ENCODE measurements at regions not wholly inside any gene's neighbourhood (a gene's known extent, or its start where the extent isn't known, plus 50 kb on each side); places are given as distances from the start of the nearest gene placed in this dataset.

- ChIA-PET POLR2A (no interaction called here), CTCF (no interaction called here)
- Histone ChIP-seq H3K27me3 (ENCODE audit: control insufficient read depth, insufficient read depth, low read length) (peaks cover 6% of the 10 kb centered on the region), H3K4me3 (ENCODE audit: low read depth, low read length) (no peak overlapping the region), H3K9me3 (ENCODE audit: control insufficient read depth, insufficient read depth, low read length) (no peaks in the 10 kb centered on the region), H3K27ac (ENCODE audit: low read depth, low read length) (no peak overlapping the region)
- no peak for TF ChIP-seq CTCF (IDR thresholded peaks at IDR 0.05; ENCODE audit: low read depth, low read length)
- DNase-seq (ENCODE audit: low read depth, low spot score), result no peak
Observed at GRCh38 chr12:116673681-116674111, 64.2 kb downstream of the SPRING1 start.

GRCh38 chr12:116672842-116673516, 64.9 kb downstream of the SPRING1 start:
- TF ChIP-seq CTCF (IDR thresholded peaks at IDR 0.05; ENCODE audit: low read depth, low read length), result no peak
- Histone ChIP-seq H3K27ac (ENCODE audit: low read depth, low read length) (no peak overlapping the region), H3K9me3 (ENCODE audit: control insufficient read depth, insufficient read depth, low read length) (no peaks in the 10 kb centered on the region), H3K4me3 (ENCODE audit: low read depth, low read length) (no peak overlapping the region), H3K27me3 (ENCODE audit: control insufficient read depth, insufficient read depth, low read length) (peaks cover 6% of the 10 kb centered on the region)
- no peak for DNase-seq (ENCODE audit: low read depth, low spot score)
- CTCF ChIA-PET, result no interaction called here
- POLR2A ChIA-PET, result no interaction called here

- Histone ChIP-seq H3K9me3 (ENCODE audit: control insufficient read depth, insufficient read depth, low read length) (no peaks in the 10 kb centered on the region), H3K4me3 (ENCODE audit: low read depth, low read length) (no peak overlapping the region), H3K27me3 (ENCODE audit: control insufficient read depth, insufficient read depth, low read length) (peaks cover 6% of the 10 kb centered on the region), H3K27ac (ENCODE audit: low read depth, low read length) (no peak overlapping the region)
- DNase-seq (ENCODE audit: low read depth, low spot score), result no peak
- POLR2A ChIA-PET, result interaction anchor here (0.6 kb wide), 1 partner anchor 10 kb away, joined by 4 read pairs; no protein-coding TSS in a partner anchor
- TF ChIP-seq CTCF (IDR thresholded peaks at IDR 0.05; ENCODE audit: low read depth, low read length), result no peak
- CTCF ChIA-PET, result no interaction called here
Observed at GRCh38 chr12:116672010-116672409, 65.9 kb downstream of the SPRING1 start.

GRCh38 chr12:116670859-116671258, 67.0 kb downstream of the SPRING1 start:
- CTCF ChIA-PET, result no interaction called here

More at GRCh38 chr12:116670859-116671258, 67.0 kb downstream of the SPRING1 start:
- no peak overlapping the region for H3K4me3 ChIP-seq (ENCODE audit: low read depth, low read length)
- peaks cover 6% of the 10 kb centered on the region for H3K27me3 ChIP-seq (ENCODE audit: control insufficient read depth, insufficient read depth, low read length)
- H3K9me3 ChIP-seq (ENCODE audit: control insufficient read depth, insufficient read depth, low read length), result no peaks in the 10 kb centered on the region
- no peak for DNase-seq (ENCODE audit: low read depth, low spot score)
- no peak for TF ChIP-seq CTCF (IDR thresholded peaks at IDR 0.05; ENCODE audit: low read depth, low read length)
- POLR2A ChIA-PET, result no interaction called here
- no peak overlapping the region for H3K27ac ChIP-seq (ENCODE audit: low read depth, low read length)
